ENCODE measurements at regions not wholly inside any gene's neighbourhood (a gene's known extent, or its start where the extent isn't known, plus 50 kb on each side); places are given as distances from the start of the nearest gene placed in this dataset.
"Not testable (repeated sequence)": the region's sequence is repeated elsewhere in the genome, so short reads cannot be mapped to it uniquely, and the experiment has no call there.

DNA sequence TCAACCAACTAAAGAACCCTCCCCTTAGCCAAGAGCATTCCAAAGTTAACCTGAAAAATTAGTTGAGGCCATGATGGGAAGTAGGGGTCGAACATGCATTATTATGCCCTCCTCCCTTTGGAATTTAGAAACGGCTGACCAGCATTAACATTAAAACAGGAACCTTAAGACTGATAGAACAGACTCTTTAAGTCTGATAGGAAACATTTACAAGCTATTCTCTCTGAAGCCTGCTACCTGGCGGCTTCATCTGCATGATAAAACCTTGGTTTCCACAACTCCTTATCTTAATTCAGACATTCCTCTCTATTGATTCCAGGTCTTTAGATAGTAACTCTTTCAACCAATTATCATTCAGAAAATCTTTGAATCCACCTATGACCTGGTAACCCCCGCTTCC lies 331.0 kb downstream of the CGGBP1 start:
- DNase-seq (ENCODE audit: low read depth, low spot score), result peak; percentile 44

DNA sequence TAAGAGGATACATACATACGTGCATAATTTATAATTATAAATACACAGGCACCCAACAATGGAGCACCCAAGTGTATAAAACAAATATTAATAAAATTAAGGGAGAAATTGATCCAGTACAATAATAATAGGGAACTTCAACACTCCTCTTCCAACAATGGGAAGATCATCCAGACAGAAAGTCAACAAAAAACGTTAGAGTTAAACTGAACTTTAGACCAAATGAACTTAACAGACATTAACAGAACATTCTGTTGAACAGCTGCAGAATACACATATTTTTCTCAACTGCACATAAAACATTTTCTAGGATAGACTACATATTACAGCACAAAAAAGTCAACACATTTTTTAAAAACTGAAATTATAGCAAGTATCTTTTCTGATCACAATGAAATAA lies 339.7 kb downstream of the CGGBP1 start:
- DNase-seq (ENCODE audit: low read depth, low spot score), result no peak

DNA sequence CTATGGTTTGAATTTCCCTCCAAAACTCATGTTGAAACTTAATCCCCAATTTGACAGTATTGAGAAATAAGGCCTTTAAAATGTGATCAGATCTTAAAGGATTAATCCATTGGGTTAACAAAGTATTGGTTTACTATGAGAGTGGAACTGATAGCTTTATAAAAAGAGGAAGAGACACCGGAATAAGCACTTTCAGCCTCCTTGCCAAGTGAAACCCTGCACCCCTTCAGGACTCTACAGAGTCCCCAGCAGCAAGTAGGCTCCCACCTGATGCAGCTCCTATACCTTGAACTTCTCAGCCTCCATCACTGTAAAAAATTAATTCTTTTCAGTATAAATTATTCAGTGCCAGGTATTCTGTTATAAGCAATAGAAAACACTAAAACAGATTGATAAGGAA lies 348.3 kb downstream of the CGGBP1 start:
- DNase-seq (ENCODE audit: low read depth, low spot score), result no peak

DNA sequence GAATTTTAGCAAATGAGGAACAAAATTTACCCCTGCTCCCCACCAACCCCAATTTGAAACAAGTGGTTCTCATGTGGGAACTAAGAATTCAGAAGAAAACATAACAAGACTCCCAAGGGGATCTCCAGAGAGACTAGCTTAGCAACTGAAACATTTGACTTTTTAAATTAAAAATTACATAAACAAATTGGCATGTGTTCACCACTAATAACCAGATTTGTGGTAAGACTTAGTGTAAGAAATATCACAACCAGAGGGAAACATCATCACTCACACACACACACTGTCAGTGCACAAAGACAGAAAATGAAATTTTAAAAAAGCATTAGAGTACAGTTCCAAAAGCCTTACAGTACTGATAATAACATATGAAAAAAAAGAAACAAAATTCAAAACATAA lies 348.8 kb downstream of the CGGBP1 start:
- no peak for DNase-seq (ENCODE audit: low read depth, low spot score)

DNA sequence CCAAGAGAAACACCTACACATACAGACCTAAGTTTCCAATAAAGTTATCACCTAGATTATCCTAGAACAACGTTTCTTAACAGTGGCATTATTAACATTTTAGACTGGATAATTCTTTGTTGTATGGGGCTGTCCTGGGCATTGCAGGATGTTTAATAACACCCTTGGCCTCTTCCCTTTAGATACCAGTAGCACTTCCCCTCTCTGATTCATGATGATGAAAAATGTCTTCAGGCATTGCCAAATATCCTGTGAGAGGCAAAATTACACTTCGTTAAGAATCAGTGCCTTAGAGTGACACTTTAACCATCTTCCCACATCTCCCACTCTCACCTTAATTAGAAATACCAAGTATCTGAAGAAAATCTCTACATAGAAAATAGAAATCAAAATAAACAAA lies 352.6 kb downstream of the CGGBP1 start:
- no peak for DNase-seq (ENCODE audit: low read depth, low spot score)

DNA sequence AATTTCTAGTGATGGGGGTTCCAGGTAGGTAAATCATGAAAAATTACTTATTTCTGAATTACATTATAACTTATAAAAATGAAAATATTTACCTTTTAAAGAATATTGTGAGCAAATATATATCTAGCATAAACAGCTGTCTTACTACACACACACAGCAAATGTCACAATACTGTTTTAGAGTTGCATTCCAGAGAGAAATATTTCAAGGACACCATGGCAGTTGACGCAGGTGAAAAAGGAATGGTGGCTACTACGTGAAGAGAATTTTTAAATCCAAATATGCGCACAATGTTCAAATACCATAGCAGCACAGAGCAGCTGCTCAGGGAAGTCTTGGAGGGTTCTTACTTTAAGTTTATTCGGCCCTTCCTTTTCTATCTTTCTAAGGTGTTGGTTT lies 356.2 kb downstream of the CGGBP1 start:
- DNase-seq (ENCODE audit: low read depth, low spot score), result no peak

DNA sequence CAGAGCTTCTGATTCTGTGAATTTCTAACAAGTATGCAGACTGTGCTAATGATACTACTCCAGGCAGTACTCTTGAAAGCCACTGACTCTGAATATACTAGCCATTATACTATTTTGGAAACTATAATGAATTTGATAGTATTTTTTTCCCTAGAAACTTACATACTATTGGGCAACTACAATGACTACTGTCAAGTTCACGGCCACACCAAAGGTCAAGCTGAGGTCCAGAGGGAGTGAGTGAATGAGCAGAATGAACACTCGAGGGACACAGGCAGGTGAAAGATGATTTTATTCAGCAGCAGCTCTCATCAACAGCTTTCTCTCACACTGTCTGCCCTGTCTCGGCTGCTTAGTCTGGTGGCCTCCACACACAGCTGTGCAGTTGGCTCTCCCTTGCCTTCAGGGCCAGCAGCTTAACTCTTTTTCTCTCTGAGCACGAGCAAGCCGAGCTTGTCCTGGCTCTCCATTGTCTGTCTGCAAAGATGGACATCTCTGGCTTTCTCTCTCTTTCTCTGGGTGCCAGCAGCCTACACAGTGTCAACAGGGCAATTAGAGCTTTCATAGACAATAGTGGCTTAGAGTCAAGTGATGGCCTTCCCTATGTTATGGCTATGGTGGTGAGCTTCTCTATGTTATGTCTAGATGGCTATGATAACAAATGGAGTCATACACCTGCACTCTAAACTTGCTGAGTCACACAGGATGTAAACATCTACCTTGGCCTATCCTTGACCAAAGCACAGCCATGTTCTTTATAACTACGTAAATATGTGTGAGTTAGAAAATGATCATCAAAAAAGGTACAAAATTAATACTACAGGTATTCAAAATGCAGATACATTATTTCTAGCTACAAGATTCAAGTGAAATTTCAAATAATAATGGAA lies 362.4 kb downstream of the CGGBP1 start:
- DNase-seq (ENCODE audit: low read depth, low spot score), result no peak

DNA sequence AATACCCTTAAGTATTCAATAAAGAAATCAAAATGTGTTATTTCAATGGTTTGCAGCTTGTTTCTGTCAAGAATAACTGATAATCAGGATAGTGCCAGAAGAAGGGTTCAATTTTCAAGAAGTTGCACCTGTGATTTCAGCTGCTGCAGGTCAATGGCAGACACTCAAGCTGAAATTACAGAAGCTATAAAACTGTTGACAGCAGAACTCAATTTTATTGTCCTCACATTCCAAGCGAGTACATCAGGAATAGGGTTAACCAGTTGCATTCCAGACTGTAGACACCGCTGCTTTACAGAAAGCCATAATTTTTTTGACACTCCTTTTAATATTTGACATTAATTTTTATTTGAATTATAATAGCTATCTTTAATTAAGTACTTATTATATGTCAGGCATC lies 364.1 kb downstream of the CGGBP1 start:
- no peak for DNase-seq (ENCODE audit: low read depth, low spot score)

DNA sequence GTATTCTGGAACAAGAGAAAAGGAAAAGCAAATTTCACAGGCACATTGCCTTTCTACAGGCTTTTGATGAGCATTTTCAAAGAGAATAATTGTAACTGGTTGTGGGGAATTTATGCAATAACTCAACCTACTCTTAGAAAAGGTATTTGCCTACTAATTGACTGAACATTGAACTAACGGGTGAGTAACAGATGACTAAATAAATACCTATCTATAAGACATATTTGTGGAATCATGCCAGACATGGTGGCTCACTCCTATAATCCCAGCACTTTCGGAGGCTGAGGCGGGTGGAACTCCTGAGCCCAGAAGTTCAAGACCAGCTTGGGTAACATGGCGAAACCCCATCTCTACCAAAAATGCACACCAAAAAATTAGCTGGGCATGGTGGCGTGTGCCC lies 367.7 kb downstream of the CGGBP1 start:
- DNase-seq (ENCODE audit: low read depth, low spot score), result no peak

DNA sequence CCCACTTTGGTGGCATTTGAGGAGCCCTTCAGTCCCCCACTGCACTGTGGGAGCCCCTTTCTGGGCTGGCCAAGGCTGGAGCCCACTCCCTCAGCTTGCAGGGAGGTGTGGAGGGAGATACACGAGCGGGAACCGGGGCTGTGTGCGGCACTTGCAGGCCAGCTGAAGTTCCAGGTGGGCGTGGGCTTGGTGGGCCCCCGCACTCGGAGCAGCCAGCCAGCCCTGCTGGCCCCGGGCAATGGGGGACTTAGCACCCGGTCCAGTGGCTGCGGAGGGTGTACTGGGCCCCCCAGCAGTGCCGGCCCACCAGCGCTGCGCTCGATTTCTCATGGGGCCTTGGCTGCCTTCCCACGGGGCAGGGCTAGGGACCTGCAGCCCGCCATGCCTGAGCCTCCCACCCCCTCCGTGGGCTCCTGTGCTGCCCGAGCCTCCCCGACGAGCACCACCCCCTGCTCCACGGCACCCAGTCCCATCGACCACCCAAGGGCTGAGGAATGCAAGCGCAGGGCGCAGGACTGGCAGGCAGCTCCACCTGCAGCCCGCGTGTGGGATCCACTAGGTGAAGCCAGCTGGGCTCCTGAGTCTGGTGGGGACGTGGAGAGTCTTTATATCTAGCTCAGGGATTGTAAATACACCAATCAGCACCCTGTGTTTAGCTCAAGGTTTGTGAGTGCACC lies 379.7 kb downstream of the CGGBP1 start:
- DNase-seq (ENCODE audit: low read depth, low spot score), result not testable (repeated sequence)

DNA sequence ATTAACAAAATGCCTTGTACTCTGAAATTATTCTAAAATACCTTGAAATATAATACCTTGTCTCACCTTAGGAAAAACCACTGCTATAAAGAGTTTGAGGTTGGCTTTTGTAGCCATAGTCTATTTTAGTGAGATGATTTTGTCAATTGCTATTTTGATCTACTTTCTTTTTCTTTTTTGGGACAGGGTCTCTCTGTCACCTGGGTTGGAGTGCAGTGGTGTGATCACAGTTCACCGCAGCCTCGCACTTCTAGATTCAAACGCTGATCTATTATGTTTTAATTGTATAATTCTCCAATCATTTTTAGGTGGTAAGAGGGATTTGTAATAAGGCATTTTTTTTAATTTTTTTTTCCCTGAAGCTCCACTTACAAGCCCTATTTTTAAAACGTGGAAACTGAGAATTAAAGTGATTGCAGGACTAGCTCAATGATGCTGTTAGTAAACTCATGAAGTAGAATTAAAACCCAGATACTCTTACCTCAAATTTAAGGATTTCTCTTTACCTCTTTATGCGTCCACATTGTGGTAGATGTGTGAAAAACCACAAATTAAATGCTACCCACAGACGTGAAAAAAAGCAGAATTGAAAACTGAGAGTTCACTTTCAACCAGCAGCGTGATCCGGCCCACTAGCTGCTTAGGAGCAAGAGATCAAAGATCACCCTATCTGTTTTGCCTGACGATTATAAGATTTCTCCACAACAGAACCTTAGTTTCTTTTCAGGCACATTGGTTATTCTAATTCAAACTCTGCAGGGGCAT lies 384.2 kb downstream of the CGGBP1 start:
- no peak for DNase-seq (ENCODE audit: low read depth, low spot score)

DNA sequence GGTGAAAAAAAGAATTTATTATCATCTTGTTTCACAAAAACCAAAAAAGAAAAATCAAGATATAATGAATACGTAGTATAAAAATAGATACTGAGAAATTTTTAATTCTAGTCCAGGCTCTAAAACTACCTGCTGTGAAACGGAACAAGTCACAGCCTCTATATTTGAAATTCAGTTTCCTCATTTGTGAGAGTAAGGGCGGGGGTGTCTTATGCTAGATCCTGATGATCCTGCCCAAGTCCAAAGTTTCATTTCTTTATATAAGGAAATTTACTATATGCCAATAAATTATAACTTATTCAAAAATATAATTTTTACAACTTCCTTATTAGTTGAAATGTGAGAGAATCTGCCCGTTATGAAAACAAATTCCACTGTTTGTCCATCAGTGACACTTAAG lies 385.7 kb downstream of the CGGBP1 start:
- no peak for DNase-seq (ENCODE audit: low read depth, low spot score)

DNA sequence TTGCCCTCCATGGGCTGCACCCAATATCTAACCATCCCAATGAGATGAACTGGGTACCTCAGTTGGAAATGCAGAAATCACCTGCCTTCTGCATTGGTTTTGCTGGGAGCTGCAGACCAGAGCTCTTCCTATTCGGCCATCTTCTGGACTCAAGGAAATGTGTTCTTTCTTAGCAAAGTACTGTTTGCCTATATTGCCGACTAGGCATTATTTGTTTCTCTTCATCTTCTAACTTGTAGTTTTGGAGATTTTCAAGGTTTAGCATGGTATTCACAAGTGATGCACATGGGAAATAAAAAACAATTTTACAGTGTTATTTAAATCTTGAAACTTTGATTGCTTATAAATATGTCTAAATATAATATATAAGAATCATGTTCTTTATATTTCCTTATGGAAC lies 377.8 kb upstream of the POU1F1 start:
- DNase-seq (ENCODE audit: low read depth, low spot score), result no peak

DNA sequence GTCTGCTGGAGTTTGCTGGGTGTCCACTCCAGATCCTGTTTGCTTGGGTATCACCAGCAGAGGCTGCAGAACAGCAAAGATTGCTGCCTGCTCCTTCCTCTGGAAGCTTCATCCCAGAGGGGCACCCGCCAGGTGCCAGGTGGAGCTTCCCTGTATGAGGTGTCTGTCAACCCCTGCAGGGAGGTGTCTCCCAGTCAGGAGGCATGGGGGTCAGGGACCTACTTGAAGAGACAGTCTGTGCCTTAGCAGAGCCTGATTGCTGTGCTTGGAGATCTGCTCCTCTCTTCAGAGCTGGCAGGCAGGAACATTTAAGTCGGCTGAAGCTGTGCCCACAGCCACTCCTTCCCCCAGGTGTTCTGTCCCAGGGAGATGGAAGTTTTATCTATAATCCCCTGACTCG lies 376.8 kb upstream of the POU1F1 start:
- not testable (repeated sequence) for DNase-seq (ENCODE audit: low read depth, low spot score)

DNA sequence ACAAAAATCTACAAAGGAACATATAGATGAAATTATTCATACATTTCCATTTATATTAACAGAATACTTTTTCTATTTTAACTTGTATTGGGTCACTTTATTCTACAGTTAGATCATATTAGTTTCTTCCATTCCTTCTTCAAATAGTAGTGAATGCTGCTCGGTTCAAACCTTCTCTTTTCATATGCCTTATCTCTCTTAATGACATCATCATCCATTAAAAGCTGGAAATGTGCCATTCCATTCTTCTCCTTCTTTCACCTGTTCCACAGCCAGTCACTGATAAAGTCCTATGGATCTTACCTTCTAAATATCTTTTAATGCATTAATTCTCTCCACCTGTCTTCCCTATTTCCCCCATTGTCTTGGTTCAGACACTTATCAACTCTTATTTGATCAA lies 358.0 kb upstream of the POU1F1 start:
- DNase-seq (ENCODE audit: low read depth, low spot score), result no peak

DNA sequence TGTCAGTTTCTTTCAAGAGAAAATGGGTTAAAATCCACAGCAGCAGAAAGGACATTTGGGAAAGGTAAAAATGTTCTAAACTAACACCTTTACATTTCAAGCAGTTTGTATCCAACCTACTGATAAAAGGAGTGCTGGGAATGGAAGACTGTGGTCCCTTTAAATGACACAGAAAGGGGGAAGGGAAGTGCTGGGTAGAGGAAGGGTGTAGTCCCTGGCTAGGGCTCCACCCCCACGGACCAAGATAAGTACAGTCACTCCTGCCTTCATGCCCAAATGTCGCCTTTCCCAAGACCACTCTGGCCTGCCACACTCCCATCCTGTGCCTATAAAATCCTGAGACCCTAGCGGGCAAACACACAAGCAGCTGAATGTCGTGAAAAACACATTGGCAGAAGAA lies 350.9 kb upstream of the POU1F1 start:
- DNase-seq (ENCODE audit: low read depth, low spot score), result no peak

DNA sequence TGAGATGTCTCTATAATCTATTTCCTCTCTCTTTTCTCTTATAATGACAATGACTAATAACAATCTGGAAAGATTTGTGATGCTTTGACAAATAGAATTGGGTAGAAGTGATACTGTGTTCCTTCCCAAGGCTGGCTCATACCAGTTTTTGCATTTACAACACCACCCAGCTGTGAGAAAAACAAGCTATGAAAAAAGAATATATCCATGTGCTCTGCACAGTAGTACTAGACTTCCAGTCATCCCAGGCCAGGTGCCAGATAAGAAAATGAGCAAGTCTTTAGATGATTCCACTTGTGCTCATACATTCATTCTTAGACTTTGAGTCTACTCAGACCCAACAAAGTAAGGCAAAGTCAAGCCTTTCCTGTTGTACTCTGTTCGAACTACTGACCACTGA lies 350.2 kb upstream of the POU1F1 start:
- no peak for DNase-seq (ENCODE audit: low read depth, low spot score)

DNA sequence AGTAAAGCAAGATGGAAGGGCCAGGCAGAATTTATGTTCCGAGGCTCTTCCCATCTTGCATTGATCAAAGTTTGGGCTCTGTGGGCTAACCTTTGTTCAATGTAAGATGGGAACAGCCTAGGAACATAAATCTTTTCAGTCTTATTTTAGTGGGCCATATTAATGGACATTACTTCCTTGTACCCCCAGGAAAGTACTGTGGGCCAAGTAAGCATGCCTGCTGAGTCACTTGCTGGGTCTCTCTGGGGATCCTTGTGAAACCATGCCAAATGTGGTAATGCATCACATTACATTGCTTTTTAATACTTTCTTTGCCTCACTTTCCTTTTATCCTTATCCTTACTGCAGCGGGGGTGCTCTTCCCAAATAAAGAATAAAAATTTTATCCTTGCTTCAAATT lies 349.5 kb upstream of the POU1F1 start:
- DNase-seq (ENCODE audit: low read depth, low spot score), result no peak

DNA sequence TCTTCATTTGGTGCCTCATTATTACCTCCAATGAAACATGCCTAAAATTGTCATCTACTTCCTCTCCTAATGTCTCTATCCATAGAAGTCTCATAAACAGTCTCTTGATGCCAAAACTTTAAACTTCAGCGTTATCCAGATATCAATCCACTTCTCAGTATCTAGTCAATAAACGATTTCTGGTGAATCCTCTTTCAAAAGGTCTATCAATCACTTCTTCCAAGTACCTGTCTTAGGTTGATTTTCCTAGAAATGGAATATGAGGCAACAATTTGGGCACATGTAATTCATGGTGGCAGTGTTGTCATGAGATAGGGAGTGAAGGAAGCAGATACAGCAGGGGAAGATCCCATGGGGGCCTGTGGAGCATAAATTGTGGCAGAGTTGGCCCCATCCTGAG lies 348.5 kb upstream of the POU1F1 start:
- no peak for DNase-seq (ENCODE audit: low read depth, low spot score)

DNA sequence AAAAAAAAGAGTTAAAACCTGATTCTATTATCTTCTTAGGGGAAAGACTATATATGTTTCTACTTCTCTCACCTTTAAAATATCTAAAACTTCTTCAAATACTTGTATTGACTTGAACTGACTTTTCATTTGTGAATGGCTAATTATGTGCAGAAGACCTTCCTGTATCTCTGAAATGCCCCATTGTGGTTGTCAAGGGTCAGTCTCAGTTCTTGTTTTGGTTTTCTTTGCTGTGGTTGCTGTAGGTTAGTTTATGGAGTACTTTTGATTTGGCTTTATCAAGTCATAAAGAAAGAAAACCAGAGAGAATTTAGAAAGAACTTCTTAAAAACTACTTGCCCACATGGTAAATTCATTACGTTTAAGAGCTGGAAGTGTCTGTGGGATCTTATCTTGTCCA lies 345.3 kb upstream of the POU1F1 start:
- DNase-seq (ENCODE audit: low read depth, low spot score), result no peak

DNA sequence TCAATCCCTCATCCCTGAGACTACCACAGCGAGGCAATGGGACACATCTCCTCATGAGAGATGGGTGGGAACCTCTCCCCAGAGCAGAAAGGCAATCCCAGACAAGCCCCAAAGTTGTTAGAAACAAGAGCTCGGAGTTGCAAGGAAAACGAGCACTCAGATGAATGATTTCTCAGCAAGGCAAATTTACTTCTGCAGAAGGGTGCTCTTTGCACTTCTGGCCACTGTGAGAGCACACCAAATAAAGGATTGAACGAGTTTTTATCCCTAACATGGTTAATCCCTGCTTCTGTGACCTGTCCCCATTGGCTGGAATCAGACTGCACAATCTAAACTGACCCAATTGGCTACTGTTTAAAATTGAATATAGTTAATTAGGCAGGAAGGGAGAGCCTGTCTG lies 339.1 kb upstream of the POU1F1 start:
- no peak for DNase-seq (ENCODE audit: low read depth, low spot score)

DNA sequence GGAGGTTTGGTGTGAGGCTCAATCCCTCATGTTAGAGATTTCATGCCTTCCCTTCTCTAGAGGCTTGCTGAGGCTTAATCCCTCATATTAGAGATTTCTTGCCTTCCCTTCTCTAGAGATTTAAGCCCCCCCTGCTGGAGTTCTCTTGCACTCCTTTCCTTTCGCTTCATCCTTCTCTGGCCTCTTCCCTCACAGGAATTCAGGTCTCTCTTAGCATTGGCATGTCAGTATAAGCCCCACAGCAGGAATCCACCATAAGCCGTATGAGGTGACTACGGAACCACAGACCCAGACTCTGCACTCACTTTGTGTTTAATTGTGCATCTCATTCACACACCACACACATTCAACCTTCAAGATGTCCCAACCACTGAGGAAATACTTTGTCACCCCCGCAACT lies 338.6 kb upstream of the POU1F1 start:
- no peak for DNase-seq (ENCODE audit: low read depth, low spot score)

DNA sequence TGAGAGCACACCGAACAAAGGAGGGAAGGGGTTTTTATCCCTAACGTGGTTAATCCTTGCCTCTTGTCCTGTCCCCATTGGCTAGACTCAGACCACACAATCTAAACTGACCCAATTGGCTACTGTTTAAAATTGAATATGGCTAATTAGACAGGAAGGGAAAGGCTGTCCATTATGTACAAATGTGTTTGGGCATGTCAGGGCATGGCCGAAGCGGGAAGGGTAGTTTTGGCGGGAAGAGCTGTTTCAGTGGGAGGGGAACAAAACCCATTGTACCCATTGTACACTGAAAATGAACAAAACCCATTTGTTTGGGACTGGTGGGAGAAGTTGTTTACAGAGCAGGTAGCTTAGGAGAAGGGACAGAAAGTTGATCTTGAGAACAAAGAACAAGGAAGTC lies 330.9 kb upstream of the POU1F1 start:
- DNase-seq (ENCODE audit: low read depth, low spot score), result no peak

Measured in ELF-1 (cell line).